HG03135 (cell line): ENCODE measurements at regions not wholly inside any gene's neighbourhood (a gene's known extent, or its start where the extent isn't known, plus 50 kb on each side); places are given as distances from the start of the nearest gene placed in this dataset.

Source experiments
- ATAC-seq: cut with Tn5 transposase; IDR thresholded peaks from one replicate; pipeline ENCODE4 v1.9.1; 2021; ENCODE audit warnings: mild to moderate bottlenecking, moderate library complexity; ENCODE audit not compliant: unreplicated experiment

- no peak for ATAC-seq
These were observed 159.0 kb downstream of the TRMT11 start for GRCh38 chr6:126145351-126145750.

- no peak for ATAC-seq
These were observed 161.0 kb downstream of the TRMT11 start for GRCh38 chr6:126147291-126147815.

- ATAC-seq: no peak
These were observed 162.5 kb downstream of the TRMT11 start for GRCh38 chr6:126148853-126149252.

- ATAC-seq: no peak
These were observed 166.0 kb downstream of the TRMT11 start for GRCh38 chr6:126152372-126152745.

- no peak for ATAC-seq
These were observed 167.3 kb downstream of the TRMT11 start for GRCh38 chr6:126153661-126154060.

GRCh38 chr6:126156973-126157372, 170.6 kb downstream of the TRMT11 start:
- ATAC-seq: peak; percentile 84

GRCh38 chr6:126167726-126168125, 172.2 kb upstream of the CENPW start:
- ATAC-seq: no peak

GRCh38 chr6:126170433-126170832, 169.5 kb upstream of the CENPW start:
- no peak for ATAC-seq

- ATAC-seq: peak; percentile 87
These were observed 168.9 kb upstream of the CENPW start for GRCh38 chr6:126170978-126171382.

- no peak for ATAC-seq
These were observed 167.8 kb upstream of the CENPW start for GRCh38 chr6:126172131-126172530.

- ATAC-seq: no peak
These were observed 166.7 kb upstream of the CENPW start for GRCh38 chr6:126173265-126173664.

- no peak for ATAC-seq
These were observed 165.2 kb upstream of the CENPW start for GRCh38 chr6:126174697-126175096.

GRCh38 chr6:126175251-126175650, 164.7 kb upstream of the CENPW start:
- no peak for ATAC-seq

GRCh38 chr6:126176282-126176681, 163.6 kb upstream of the CENPW start:
- no peak for ATAC-seq

- no peak for ATAC-seq
These were observed 159.3 kb upstream of the CENPW start for GRCh38 chr6:126180585-126180984.

- ATAC-seq: no peak
These were observed 158.7 kb upstream of the CENPW start for GRCh38 chr6:126181173-126181741.

- ATAC-seq: no peak
These were observed 158.0 kb upstream of the CENPW start for GRCh38 chr6:126181890-126182289.

GRCh38 chr6:126182650-126183311, 157.1 kb upstream of the CENPW start:
- ATAC-seq: no peak

- ATAC-seq: no peak
These were observed 154.1 kb upstream of the CENPW start for GRCh38 chr6:126185774-126186173.

- ATAC-seq: no peak
These were observed 151.5 kb upstream of the CENPW start for GRCh38 chr6:126188279-126188909.

GRCh38 chr6:126195625-126196236, 144.2 kb upstream of the CENPW start:
- no peak for ATAC-seq

GRCh38 chr6:126198631-126199030, 141.3 kb upstream of the CENPW start:
- ATAC-seq: no peak
